BJ (cell line): ENCODE measurements at regions not wholly inside any gene's neighbourhood (a gene's known extent, or its start where the extent isn't known, plus 50 kb on each side); places are given as distances from the start of the nearest gene placed in this dataset.

Experiments
- CTCF ChIA-PET: fragments of 350-600 bp; formaldehyde crosslinking; extraction: SDS; loops from one replicate; lab custom pipeline; 2021; ENCODE audit warnings: antibody characterized with exemption, inconsistent platforms; lab: Yijun Ruan, JAX
- POLR2A ChIA-PET: fragments of 300-600 bp; sonication (Branson Sonifier 250); formaldehyde crosslinking; extraction: SDS; loops from one replicate; lab custom pipeline; 2021; ENCODE audit warnings: antibody characterized with exemption; lab: Charles Lee
- DNase-seq: peaks from one replicate; pipeline ENCODE4 v3.0.0-alpha.2; 2011; ENCODE audit warnings: low read depth
- H3K27me3 ChIP-seq: 2 replicates; pipeline ENCODE4 v1.6.0; 2011; ENCODE audit warnings: low read length; ENCODE audit not compliant: control insufficient read depth, insufficient read depth
- H3K36me3 ChIP-seq: 2 replicates; pipeline ENCODE4 v1.5.1; 2011; ENCODE audit warnings: low read length; ENCODE audit not compliant: control insufficient read depth, insufficient read depth
- H3K4me3 ChIP-seq: 2 replicates; pipeline ENCODE4 v1.5.1; 2011; ENCODE audit warnings: low read depth, mild to moderate bottlenecking, control low read depth, low read length
- CTCF ChIP-seq: IDR thresholded peaks from 2 replicates; pipeline ENCODE4 v1.5.1; 2011; ENCODE audit warnings: low read depth, mild to moderate bottlenecking, control low read depth, inconsistent platforms, low read length, moderate library complexity; ENCODE audit not compliant: insufficient read depth

GRCh38 chr9:3732077-3733038 lies 206.6 kb upstream of the RFX3 start:
- H3K4me3 ChIP-seq: no peak overlapping the region
- POLR2A ChIA-PET: no interaction called here
- DNase-seq: peak; percentile 72
- CTCF ChIA-PET: interaction anchor here (0.5 to 2.9 kb wide), 13 partner anchors 9 to 874 kb away, joined by 3 to 22 read pairs (median 4); no protein-coding TSS in a partner anchor
- no peaks in the 10 kb centered on the region for H3K36me3 ChIP-seq
- no peaks in the 10 kb centered on the region for H3K27me3 ChIP-seq
- TF ChIP-seq CTCF: peak; percentile 67

GRCh38 chr9:3730511-3730922 lies 204.7 kb upstream of the RFX3 start:
- Histone ChIP-seq H3K36me3 (no peaks in the 10 kb centered on the region), H3K4me3 (no peak overlapping the region), H3K27me3 (no peaks in the 10 kb centered on the region)
- no peak for TF ChIP-seq CTCF
- DNase-seq: no peak
- POLR2A ChIA-PET: no interaction called here
- CTCF ChIA-PET: no interaction called here

- H3K27me3 ChIP-seq: no peaks in the 10 kb centered on the region
- POLR2A ChIA-PET: no interaction called here
- TF ChIP-seq CTCF: no peak
- no peaks in the 10 kb centered on the region for H3K36me3 ChIP-seq
- H3K4me3 ChIP-seq: no peak overlapping the region
- CTCF ChIA-PET: interaction anchor here (1.2 to 2.8 kb wide), 2 partner anchors 11 to 618 kb away, joined by 3 to 9 read pairs; no protein-coding TSS in a partner anchor
- no peak for DNase-seq
Observed at GRCh38 chr9:3721096-3721495, 195.3 kb upstream of the RFX3 start.

- Histone ChIP-seq H3K36me3 (no peaks in the 10 kb centered on the region), H3K4me3 (no peak overlapping the region), H3K27me3 (no peaks in the 10 kb centered on the region)
- POLR2A ChIA-PET: no interaction called here
- CTCF ChIA-PET: no interaction called here
- DNase-seq: no peak
- no peak for TF ChIP-seq CTCF
Observed at GRCh38 chr9:3719286-3719685, 193.5 kb upstream of the RFX3 start.

- TF ChIP-seq CTCF: no peak
- CTCF ChIA-PET: no interaction called here
- H3K36me3 ChIP-seq: no peaks in the 10 kb centered on the region
- DNase-seq: no peak
- peaks cover 2% of the 10 kb centered on the region; the same call in 1 of the 2 replicates for H3K27me3 ChIP-seq
- H3K4me3 ChIP-seq: no peak overlapping the region
- POLR2A ChIA-PET: no interaction called here
Observed at GRCh38 chr9:3716415-3716814, 190.6 kb upstream of the RFX3 start.
